GM19238 (cell line): ENCODE measurements at regions not wholly inside any gene's neighbourhood (a gene's known extent, or its start where the extent isn't known, plus 50 kb on each side); places are given as distances from the start of the nearest gene placed in this dataset.
"Not testable (repeated sequence)": the region's sequence is repeated elsewhere in the genome, so short reads cannot be mapped to it uniquely, and the experiment has no call there.

Experiments
- DNase-seq: peaks from one replicate; pipeline ENCODE4 v3.0.0; 2011; ENCODE audit warnings: low spot score; ENCODE audit not compliant: insufficient read length

DNA sequence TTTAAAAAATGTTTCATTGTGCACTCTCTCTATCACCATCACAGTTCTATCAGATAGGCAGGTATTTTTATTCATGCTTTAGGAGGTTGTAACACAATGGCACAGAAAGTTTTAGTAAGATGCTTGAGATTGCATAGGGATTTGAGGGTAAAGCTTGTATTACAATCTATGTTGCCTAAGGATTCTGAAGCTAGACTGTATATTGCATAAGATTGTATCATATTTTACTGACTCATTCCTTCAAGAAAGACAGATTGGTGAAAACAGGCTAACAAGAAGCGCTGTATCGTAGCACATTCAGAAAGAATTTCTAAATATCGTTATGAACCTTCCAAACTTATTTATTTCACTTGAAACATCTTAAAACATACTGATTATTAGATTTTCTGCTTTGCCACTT, 577.7 kb downstream of the EBF1 start:
- no peak for DNase-seq

DNA sequence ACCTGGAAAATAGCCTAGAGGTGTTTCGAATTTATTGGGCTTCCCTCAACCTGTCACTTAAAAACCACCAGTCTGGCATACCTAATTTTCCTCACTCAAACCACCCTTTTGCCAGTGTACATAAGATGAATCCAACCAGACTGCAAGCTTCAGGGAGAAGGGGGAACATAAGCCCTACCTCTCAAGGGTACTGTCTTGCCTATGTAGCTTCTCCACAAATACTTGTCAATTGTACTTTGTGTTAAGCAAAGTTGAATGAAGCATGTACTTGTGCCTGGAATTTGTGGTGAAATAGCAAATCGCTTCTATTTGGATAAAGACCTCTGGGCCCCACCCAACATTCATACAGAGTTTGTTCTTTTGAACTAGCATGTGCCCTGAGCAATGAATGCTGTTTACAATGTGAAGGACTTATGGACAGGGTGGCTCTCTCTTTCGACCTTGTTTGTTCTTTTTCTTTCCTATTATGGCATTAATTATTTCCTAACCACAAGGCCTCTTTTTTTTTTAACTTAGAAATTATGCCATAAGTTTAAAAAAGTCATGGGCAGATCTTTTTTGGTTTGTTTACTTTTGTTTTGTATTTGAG, 580.2 kb downstream of the EBF1 start:
- no peak for DNase-seq

- no peak for DNase-seq
Observed at GRCh38 chr5:158516521-158516920, 583.2 kb downstream of the EBF1 start.

DNA sequence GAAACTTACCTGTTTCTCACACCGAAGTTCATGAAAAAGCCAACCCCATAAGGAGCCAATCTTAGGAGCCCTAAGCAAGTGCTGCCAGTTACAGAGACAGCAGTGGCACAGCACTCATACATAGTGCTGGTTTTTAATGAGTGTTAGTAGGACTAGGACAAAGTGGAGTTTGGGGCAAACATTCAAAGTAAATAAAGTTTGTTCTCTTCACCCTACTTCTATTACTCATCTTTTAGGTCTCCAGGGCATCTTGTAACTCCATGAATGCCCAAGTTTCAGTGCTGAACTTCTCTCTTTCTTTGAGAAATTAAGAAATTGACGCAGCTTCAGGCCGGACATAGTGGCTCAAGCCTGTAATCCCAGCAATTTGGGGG, 584.7 kb downstream of the EBF1 start:
- no peak for DNase-seq

- DNase-seq = no peak
Observed at GRCh38 chr5:158514319-158514985, 585.3 kb downstream of the EBF1 start.

GRCh38 chr5:158513490-158514318, 586.0 kb downstream of the EBF1 start:
- no peak for DNase-seq

GRCh38 chr5:158511454-158511853, 588.3 kb downstream of the EBF1 start:
- DNase-seq = peak; percentile 17

DNA sequence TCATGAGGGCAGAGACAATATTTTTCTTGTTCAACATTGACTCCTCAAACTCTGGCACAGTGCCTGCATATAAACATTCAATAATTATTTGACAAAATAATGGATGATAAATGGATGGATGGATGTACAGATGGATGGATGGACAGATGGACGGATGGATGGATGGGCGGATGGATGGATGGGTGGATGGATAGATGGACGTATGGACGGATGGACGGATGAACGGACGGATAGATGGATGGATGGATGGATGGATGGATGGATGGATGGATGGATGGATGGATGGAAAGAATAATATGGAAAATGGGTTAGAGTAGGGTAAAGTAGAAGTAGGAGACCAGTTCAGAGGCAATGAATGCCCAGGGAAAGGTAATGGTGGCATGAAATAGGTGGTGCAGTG, 589.2 kb downstream of the EBF1 start:
- DNase-seq = no peak

DNA sequence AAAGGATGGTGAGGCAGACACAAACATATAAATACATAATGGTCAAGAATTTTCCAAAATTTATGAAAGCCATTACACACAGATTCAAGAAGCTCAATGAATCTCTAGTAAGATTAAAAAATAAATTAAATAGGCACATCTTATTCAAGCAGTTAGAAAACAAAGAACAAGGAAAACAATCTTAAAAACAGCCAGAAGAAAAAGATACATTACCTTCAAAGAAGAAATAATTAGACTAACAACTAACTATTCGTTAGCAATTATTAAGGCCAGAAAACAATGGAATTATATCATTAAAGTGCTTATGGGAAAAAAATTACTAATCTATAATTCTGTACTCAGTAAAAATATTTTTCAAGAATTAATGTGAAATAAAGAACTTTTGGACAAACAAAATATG, 593.1 kb downstream of the EBF1 start:
- no peak for DNase-seq

DNA sequence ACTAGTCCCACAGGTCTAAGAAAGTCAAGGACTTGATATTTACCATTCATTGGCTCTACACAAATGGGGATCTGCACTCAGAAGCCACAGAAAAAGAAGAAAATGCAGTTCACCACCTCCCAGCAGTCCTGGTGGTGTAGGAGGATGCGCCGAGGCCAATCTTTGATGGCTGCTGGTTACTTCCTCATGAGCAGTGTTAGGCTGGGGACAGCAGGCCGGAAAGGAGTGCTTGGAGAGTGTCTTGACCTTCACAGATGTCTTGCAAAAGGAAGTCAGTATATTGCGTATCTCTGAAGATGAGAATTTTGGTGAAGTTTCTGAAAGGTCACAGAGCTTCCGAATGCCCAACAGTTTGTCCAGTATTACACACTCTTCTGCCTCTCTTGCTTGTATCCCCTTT, 597.0 kb downstream of the EBF1 start:
- DNase-seq = no peak

GRCh38 chr5:158499892-158500418, 599.8 kb downstream of the EBF1 start:
- no peak for DNase-seq

DNA sequence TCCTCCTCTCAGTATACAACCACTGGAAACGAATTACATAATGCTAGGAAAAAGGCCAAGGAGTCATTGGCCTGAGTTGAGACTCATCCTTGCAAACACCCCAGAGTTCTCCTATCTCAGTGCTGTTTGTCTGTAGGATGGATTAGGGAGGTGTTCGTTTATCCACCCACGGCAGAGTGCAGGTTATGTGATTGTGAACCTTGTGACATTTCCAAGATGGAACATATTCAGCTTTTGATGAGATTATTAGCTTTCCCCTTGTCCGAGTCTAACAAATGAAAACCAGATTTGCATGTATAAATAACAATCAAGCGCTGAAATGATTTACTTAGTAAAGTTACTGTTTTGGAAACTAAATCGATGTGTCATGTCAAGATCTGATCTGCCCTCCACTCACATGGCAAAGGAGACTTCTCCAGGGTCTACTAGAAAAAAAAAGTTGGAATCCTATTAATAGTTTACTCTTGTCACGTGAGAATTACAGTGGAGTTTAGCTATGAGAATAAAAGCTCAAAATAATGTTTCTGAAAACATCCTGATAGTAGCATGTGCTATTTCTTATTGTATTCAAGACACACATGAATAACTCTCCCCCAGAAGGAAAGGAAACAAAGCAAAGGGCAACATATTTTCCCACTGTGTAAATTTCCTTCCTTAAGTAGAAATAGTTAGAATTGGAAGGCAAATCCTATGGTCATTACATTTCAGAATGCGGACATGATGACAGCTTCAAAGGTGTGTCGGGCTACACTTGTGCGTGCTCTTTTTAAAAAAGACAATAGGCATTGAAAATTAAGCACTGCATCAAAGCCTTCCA, 600.4 kb downstream of the EBF1 start:
- DNase-seq = no peak

- no peak for DNase-seq
Observed at GRCh38 chr5:158496624-158497023, 603.1 kb downstream of the EBF1 start.

DNA sequence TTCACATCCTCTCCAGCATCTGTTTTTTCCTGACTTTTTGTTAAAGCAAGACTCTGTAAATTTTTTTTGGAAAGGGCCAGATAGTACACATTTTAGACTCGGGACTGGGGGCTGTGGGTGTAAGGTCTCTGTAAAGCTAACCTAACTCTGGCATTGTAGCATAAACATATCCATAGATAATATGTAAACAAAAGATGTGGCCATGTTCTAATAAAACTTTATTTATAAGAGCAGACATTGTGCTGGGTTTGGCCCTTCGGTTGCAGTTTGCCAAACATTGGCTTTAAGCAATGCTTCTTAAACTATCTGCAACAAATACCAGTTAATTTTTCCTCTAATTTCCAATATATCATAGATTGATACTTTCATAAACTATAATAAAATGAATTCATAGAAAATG, 605.2 kb downstream of the EBF1 start:
- no peak for DNase-seq

GRCh38 chr5:158494044-158494443, 605.7 kb downstream of the EBF1 start:
- not testable (repeated sequence) for DNase-seq

DNA sequence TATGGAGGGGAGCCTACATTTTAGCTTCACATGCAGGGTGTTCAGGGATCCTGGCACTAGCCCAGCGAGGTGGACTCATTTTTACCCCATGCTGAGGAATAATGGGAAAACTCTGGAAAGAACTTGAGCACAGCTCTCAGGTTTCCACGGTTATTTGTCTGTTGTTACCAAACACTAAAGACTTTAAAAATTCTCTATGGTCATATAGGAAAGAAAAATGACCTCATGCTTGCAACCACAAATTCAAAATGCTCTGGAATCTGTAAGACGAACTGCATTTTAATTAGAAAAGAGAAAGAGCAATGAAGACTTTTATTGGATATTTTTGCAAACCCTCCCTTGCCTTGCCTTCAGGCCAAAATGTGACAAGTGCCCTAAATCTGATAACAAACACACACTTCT, 606.9 kb downstream of the EBF1 start:
- DNase-seq = no peak

DNA sequence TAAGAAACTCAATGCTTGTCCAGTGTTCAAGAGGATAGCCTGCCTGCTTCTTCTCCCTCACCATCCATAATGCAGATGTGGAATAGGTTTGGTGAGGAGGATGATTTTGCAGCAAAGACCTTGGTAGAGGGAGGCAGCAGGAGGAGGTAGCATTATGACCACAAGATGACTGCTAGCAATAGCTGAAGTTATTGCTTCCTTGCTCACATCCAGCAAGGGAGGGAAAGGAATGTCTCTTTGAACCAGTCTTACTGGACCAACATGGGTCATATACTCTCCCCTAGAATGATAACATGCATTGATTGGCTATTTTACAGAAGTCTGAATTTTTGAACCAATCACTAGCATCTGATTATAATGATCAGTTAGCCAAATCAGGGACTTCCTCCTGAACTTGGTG, 607.6 kb downstream of the EBF1 start:
- no peak for DNase-seq

- DNase-seq = no peak
Observed at GRCh38 chr5:158487664-158488063, 612.1 kb downstream of the EBF1 start.

- DNase-seq = no peak
Observed at GRCh38 chr5:158487156-158487555, 612.6 kb downstream of the EBF1 start.

- DNase-seq = no peak
Observed at GRCh38 chr5:158486566-158486965, 613.1 kb downstream of the EBF1 start.

GRCh38 chr5:158485604-158486081, 614.1 kb downstream of the EBF1 start:
- DNase-seq = no peak
